ENCODE measurements at regions not wholly inside any gene's neighbourhood (a gene's known extent, or its start where the extent isn't known, plus 50 kb on each side); places are given as distances from the start of the nearest gene placed in this dataset.
"Not testable (repeated sequence)": the region's sequence is repeated elsewhere in the genome, so short reads cannot be mapped to it uniquely, and the experiment has no call there.

DNA sequence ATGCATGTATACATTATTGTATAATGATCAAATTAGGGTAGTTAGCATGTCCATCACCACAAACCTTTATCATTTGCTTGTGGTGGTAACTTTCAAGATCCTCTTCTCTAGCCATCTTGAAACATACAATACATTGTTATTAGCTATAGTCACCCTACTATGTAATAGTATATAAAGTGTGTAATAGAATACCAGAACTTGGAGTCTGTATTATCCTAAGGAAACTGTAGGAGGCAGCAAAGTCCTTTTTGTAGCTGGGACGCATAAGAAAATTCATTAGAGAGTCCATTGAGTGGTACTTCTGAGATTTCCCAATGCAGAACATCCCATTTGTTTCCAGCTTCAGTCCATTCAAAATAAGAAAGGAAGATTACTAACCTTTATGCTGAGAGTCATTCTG lies 325.9 kb upstream of the LRFN5 start:
- peak; percentile 10 for DNase-seq

DNA sequence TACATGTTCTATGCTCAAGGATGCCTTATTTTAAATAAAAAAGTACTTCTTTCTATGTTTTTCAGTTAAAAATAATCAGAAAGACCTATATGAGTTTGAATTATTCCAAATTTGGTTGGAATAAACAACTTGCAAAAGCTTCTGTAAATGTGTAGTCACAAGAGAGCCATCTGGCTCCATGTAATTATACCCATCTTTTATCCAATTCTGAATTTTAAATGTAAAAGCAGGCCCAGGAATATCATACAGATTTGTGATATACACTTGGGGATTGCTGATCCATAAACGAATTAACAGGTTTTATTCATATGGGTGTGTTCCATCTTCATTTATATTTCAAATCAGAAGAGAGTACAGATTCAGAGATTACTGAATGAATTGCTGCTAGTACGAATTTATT lies 329.2 kb upstream of the LRFN5 start:
- DNase-seq, result no peak

DNA sequence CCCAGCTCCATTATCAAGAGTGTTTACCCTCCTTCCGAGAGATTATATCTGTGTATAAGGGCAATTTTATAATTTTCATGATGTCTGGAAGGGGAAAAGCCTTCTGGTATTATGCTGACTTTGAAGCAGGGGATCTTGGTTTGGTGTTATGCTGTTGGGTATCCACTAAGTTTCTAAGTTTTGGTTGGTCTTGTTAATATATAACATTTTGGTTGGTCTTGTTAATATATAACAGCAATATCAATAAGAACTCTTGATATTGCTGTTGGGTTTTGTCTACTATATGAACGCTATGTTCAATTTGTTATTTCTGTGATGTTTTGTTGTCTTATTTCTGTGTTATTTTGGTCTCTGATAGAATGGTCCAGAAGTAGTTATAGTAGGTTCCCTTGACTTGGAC lies 349.2 kb upstream of the LRFN5 start:
- DNase-seq, result no peak

DNA sequence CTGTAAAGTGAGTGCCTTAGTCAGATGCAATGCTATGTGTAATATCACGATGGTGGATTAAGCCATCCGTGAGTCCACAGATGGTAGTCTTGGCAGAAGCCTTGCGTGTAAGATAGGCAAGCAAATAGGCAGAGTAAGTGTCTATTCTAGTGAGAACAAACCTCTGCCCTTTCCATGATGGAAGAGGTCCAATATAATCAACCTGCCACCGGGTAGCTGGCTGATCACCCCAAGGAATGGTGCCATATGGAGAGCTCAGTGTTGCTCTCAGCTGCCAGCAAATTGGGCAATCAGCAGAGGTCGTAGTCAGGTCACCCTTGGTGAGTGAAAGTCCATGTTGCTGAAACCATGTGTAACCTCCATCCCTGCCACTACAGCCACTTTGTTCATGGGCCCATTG lies 371.2 kb upstream of the LRFN5 start:
- DNase-seq, result no peak

DNA sequence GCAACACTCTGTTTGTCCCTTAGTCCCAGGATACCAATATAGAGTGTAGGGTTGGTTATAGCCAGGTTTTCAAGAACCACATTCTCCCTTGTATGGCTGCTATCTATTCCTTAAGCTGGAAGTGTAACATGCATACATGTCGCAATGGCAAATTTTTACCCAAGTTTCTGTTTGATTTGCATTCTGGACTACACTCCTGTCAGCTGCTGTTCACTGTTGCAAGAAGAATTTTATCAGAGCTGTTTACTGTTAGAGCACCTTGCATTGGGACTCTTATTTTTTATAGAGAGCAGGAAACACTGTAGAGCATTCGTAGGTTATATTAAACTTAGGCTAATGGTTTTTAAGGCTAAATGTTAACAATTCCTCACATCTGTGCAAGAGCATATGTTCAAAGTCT lies 376.0 kb upstream of the LRFN5 start:
- no peak for DNase-seq

DNA sequence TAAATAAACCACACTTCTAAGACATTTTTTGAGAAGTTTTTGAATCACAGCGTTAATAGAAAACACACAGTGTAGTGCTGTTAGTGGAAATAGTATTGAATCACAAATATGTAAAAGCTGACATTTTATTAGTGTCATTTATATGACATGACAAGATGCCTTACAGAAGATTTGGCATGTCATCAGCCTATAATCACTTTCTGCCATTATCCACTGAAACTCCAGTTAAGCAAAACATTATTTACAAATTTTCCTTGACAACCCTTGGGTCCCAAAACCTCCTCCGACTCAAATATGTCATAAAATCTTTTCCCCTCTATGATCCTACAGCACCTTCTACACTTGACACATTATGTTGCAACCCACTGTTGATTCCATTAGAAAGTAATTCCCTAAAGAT lies 376.9 kb upstream of the LRFN5 start:
- DNase-seq, result no peak

DNA sequence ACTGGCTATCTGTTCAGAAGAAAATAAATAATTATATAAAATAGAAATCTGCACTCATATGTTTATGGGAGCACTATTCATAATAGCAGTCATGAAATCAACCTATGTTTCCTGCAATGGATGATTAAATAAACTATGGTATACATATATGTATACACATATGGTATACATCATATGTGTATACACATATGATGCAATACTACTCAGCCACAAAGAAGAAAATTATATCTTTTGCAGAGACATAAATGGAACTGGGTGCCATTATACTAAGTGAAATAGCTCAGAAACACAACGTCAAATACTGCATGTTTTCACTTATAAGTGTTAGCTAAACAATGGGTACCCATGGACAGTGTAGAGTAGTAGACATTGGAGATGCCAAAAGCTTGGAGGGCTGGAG lies 381.2 kb upstream of the LRFN5 start:
- DNase-seq, result no peak

DNA sequence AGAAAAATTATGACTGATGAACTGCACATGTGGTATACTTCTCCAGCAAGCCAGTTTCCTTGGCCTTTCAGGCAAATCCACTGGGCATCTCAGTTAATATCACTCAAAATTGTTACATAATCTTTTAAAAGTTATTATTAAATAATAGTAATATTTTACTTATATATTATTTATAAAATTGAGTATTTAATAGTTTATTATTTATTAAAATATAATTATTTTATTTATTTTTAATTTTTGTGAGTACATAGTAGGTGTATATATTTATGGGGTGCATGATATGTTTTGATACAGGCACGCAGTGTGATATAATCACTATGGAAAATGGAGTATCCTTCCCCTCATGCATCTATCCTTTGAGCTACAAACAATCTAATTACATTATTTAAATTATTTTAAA lies 384.1 kb upstream of the LRFN5 start:
- no peak for DNase-seq

DNA sequence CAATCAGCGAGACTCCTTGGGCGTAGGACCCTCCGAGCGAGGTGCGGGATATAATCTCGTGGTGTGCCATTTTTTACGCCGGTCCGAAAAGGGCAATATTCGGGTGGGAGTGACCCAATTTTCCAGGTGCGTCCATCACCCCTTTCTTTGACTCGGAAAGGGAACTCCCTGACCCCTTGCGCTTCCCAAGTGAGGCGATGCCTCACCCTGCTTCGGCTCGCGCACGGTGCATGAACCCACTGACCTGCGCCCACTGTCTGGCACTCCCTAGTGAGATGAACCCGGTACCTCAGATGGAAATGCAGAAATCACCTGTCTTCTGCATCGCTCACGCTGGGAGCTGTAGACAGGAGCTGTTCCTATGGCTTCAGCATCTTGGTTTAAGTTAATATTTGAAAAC lies 391.7 kb upstream of the LRFN5 start:
- not testable (repeated sequence) for DNase-seq

DNA sequence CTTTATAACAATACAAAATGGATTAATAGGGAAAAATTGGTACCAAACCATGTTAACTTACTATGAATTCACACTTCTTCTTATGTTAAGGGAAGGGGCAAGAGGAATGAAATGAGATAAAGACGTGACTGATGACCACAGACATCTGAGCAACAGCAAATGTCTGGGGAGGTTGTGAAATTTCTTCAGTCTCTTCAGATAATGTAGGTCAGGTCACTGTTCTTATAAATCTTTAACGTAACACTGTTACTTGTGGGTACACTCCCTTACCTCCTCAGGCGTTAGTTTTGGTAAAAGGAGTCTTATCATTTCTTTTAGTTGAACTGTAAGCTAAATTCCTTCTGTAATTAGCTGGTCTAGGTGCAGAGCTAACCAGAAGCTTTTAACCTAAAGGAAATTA lies 405.0 kb upstream of the LRFN5 start:
- no peak for DNase-seq

DNA sequence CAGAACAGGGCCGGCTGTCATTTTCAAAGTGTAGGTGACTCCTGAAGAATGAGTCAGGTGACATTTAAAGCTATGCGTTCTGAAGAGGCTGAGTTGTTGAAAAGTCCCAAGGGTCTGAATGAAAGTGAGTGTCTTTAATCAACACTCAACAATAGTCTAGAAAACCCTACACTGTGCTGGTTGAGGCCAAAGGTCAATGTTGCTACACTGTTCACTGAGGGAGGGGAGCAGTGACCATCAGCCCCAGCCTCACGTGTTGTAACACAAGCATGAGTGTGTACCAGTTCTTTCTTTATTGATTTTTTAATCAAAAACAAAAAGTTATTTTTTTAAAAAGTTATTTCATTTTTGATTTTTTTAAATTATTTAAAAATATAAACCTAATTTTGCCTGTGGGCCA lies 418.8 kb upstream of the LRFN5 start:
- DNase-seq, result no peak

DNA sequence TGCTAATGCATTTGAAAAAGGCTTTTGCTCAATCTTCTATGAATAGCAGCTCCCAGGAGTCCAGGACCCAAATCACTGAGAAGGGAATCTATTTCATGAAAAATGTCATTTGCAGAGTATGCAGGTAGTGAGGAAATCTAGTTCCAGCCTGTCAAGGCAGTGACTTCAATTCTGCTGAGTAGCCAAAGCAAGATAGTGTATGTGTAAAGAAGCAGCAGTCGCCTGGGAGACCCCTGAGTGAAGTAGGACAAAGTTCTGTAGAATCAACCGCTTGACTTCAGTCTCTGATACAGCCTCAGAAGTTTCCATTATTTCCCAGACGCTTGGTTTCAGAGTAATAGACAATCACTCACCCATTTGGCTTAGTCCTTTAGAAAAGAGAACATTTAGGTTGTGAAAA lies 435.6 kb upstream of the LRFN5 start:
- no peak for DNase-seq

DNA sequence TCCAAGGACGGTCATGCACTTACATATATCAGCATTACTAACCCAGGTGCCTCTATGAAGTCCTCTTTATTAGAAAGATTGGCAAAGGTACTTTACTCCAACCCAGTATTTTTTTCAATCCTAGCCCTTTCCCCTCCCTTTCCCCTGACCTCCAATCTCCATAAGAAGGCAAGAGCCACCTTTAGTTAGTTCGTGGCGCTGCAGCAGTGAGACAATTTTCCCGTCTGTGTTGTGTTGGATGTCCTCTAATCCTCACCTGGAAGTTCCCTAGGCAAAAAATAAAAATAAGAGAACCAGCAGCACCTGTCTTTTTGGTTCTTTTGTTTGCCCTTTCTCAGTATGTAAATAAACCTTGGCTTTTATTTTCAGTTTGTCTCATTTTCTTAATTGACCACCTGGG lies 439.6 kb upstream of the LRFN5 start:
- no peak for DNase-seq

DNA sequence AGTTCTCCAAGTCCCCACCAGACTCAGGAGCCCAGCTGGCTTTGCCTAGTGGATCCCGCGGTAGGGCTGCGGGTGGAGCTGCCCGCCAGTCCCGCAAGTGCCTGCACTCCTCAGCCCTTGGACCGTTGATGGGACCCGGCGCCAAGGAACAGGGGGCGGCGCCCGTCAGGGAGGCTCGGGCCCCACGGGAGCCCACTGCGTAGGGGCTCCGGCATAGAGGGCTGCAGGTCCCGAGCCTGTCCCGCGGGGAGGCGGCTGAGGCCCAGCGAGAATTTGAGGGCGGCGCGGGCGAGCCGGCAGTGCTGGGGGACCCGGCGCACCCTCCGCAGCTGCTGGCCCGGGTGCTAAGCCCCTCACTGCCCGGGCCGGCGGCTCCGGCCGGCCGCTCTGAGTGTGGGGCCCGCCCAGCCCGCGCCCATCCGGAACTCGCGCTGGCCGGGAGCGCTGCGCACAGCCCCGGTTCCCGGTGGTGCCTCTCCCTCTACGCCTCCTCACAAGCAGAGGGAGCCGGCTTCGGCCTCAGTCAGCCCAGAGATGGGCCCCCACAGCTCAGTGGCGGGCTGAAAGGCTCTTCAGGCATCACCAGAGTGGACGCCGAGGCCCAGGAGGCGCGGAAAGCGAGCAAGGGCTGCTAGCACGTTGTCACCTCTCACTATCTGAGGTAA lies 452.4 kb upstream of the LRFN5 start:
- no peak for DNase-seq

DNA sequence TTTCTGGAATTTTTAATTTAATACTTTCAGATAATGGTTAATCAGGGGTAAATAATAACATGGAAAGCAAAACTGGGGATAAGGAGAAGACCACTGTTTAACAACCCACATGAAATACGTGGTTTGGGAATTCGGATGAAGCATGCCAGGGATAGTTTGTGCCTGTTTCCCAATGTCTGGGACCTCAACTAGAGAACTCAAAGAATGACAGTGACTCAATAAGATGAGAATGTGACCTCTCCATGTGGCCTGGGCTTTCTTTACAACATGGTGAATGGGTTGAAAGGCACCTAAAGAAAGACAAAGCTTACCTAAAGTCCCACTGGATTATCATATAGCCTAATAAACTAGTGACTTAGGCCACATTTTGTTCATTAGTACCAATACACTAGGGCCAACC lies 460.3 kb upstream of the LRFN5 start:
- no peak for DNase-seq

DNA sequence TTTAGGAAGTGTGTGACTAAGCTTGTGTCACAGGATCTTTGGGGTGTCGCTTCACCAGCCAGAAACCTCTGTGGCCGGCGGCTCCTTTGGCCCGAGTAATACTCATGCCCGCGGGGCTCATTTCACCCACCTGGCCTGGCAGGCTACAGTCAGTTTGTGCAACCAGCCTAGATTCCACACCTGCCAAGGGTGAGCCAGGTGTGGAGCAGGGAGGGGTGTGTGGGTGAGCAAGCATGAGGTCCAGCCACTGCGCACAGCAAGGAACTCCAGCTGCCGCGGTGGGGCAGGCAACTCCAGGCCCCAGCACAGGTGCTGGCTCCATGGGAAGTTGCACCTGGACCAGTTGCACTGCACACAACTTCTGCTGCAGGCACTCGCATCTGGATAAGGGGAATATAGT lies 462.3 kb upstream of the LRFN5 start:
- no peak for DNase-seq

DNA sequence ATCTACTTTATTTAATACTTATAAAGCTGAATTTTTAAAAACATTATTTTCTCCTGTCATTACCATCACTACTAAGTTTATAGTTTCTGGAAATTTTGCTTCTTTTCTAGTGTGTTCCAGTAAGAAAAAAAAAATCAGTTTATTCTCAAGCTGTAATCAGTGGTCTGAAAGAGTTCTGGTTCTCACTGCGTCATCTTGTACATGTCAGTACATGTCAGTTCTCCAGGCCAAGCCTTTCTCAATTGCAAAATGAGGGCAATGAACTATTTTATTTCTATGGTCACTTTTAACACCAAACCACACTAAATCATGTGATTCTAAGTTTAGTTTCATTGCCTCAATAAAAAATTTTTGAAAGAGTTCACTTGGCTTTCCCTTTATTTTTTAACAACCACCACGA lies 468.9 kb upstream of the LRFN5 start:
- no peak for DNase-seq

DNA sequence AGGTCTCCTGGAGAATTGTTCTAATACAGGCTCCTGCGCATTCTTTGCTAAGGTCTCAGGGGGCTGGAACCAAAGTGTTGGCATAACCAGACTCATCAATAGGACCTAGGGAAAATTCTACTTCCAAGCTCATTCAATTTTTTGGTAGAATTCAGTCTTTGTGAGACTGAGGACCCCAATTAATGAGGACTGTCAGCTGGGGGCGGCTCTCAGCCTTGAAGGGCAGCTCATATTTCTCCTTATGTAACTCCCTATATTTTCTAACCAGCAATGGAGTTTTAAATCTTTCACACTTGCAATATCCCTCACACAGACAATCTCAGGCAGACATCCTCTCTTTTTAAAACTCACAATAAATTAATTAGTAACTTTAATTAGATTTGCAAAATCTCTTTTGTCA lies 476.4 kb upstream of the LRFN5 start:
- DNase-seq, result no peak

DNA sequence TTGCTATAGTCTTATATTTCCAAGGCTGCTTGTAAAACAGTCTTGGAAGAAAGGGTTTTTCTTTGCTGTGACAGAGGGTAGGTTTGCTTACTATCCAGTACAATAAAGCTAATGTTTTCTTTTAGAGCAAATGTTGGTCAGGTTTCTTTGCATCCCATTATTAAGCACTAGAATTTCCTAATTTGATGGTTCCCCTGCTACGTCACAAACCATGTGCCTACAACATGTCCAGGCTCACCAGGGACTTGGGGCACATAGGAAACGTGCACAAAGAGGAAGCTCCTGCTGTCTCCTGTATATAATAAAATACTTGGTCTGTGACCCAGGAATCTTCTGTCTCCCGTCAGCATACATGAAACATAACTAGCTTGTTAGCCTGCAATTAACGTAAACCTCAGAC lies 486.3 kb upstream of the LRFN5 start:
- no peak for DNase-seq

DNA sequence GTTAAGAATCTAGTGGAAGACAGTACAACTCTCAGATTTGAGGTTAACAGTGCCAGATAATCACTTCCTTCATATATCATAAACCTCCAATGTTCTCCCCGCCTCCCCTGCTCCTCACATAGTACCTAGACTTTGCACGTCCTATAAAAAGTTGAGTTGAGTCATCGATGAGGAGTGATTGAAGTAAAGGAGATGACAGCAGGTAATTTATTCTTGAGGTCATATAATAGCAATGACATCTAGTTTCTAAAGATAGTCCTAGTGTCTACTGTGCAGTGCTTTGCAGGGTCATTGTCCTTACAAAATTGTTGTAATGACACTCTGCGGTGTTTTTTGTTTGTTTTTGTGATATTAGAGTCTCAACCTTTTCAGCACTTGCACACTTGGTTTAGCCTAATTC lies 510.5 kb upstream of the LRFN5 start:
- DNase-seq, result no peak

DNA sequence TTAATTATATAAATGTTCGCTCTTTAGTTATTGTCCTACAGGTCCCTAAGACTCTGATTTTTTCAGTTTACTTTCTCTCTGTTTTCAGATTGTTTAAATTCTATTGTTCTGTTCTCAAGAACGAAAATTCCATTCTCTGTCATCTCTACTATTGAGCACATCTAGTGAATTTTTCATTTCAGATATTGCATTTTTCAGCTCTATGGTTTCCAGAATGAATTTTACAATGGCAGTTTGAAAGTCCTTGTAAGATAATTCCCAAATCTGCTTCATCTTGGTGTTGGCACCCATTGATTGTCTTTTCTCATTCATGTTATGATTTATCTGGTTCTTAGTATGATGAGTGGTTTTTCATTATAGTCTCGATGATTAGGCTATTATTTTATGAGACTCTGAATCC lies 519.6 kb upstream of the LRFN5 start:
- no peak for DNase-seq

DNA sequence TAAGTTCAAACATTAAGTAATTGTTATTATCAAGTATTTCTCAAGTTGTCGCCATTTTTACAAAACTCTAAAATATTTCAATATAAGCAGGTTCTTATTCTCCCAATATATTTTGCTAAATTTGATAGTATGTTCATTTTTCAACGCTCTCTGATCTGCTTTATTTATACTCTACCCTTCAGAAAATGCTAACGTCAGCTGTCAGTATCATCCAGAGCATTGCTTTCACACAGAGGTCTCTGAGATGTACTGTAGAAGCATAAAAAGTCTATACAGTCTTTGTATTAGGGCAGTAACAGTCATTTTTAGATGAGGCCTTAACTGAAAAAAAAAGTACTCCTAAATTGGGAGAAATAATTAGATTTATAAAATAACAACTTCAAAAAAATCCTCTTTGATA lies 533.1 kb upstream of the LRFN5 start:
- DNase-seq, result no peak

DNA sequence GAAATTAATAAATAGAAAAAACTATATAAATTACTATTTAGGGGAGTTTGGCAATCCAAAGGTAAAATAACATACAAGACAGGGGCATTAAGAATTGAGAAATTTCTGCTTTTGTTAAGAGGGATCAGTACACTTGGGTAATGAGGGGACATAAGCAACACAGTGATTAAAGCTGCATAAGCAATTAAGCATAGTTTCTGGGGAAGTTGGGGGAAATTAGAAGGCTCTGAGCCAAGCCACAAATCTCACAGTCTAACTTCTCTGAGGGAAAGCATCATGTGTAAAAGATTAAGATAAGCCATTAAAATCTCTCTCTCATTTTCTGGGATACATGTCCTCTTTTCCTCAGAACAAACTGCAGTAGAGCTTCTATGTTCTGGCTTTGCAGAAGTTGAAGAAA lies 533.9 kb upstream of the LRFN5 start:
- no peak for DNase-seq

DNA sequence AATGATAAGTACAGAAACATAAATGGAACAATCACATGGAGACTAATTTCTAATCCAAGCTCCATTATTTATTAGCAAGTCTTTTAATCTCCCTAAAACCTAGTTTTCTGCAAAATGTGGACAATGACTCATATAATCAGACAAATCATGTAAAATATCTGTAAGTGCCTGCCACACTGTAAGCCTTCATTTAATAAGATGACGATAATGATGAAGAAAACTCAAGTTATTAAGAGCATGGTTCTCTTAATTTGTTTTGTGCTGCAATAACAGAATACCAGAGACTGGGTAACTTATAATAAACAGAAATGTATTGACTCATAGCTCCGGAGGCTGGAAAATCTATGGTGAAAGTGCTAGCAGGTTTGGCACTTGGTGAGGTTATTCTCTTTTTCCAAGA lies 535.3 kb upstream of the LRFN5 start:
- no peak for DNase-seq

DNA sequence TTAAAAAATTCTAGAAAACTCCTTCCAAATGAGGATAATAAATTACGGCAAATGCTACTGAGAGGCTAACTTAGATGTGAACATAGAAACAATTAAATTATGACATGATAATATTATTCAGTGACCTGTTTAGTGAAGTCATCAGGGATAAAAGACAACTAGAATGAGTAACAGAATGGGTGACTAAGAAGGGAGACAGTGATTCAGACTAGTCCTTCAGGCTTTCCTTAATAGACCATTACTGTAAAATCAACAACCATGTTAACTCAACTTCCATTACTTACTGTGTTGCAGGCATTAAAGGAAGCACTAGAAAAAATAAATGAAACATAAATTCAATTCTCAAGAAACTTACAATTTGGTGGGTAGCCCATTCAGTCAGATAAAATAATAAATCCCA lies 543.9 kb upstream of the LRFN5 start:
- DNase-seq, result no peak

DNA sequence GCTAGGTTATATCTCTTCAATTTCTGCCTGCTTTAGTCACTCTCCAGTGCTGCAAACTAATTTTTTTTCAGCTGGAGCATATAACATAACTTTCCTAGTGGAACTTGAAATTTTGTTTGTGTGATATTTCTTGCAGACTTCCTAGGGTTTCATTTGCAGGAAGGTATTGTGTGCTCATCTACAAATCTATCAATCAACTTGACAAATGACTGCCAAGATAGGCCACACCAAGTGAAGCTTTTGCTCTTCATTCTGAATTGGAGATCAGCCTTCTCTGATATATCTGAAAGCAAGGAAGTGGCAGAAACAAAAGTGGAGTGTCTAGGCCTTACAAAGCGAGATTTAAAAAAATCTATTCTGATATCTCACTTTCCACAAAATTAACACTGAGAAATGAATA lies 551.1 kb upstream of the LRFN5 start:
- DNase-seq, result no peak
